Upper lobe of right lung (tissue), 1 donor: ENCODE measurements at regions not wholly inside any gene's neighbourhood (a gene's known extent, or its start where the extent isn't known, plus 50 kb on each side); places are given as distances from the start of the nearest gene placed in this dataset.

Experiments used
- ATAC-seq: fragments of 200-7000 bp; cut with Tn5 transposase; one replicate; pipeline ENCODE4 v1.9.1; 2020; ENCODE audit warnings: mild to moderate bottlenecking, moderate library complexity
- DNase-seq: peaks from one replicate; pipeline ENCODE4 v3.0.0-alpha.2; 2020
- H3K27ac ChIP-seq: fragments of 200-600 bp; one replicate; pipeline ENCODE4 v1.8.0; 2022
- H3K27me3 ChIP-seq: fragments of 200-600 bp; one replicate; pipeline ENCODE4 v1.8.0; 2022; ENCODE audit warnings: mild to moderate bottlenecking
- H3K36me3 ChIP-seq: fragments of 200-600 bp; one replicate; pipeline ENCODE4 v1.8.0; 2022
- H3K4me1 ChIP-seq: fragments of 200-600 bp; one replicate; pipeline ENCODE4 v1.8.0; 2022
- H3K4me3 ChIP-seq: fragments of 200-600 bp; one replicate; pipeline ENCODE4 v1.8.0; 2022; ENCODE audit warnings: mild to moderate bottlenecking
- H3K9me3 ChIP-seq: fragments of 200-600 bp; one replicate; pipeline ENCODE4 v1.8.0; 2022
- intact Hi-C: fragments of 100-400 bp; cut with DNase I; formaldehyde crosslinking; loops from one replicate; pipeline ENCODE4 v1.11.0; 2022
- TF ChIP-seq, protein P1 (sequence below): fragments of 200-600 bp; IDR thresholded peaks from one replicate; pipeline ENCODE4 v1.8.0; 2022; ENCODE audit warnings: antibody characterized with exemption
- donor health status: DM: no; HTN: yes; CAD: no; lungs with severe emphysema.

DNA sequence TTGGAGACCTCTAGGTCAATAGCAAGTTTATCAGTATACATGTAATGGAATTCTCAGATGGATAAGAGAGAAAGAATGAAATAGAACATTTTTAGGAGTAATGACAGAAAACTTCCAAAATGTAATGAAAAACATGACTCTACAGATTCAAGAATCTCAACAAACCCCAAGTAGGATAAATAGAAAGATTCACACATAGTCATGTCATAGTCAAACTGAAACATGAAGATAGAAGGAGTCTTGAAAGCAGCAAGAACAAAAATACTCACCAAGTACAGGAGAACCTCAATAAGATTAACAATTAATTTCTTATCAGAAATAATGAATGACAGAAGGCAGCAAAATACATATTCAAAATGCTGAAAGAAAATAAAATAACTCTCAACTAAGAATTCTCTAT, 164.5 kb downstream of the SPATA31D1 start:
- H3K9me3 ChIP-seq: no peaks in the 10 kb centered on the region
- no peaks in the 10 kb centered on the region for H3K36me3 ChIP-seq
- intact Hi-C loops: no loop called here
- ATAC-seq: no peak
- no peak overlapping the region for H3K4me3 ChIP-seq
- no peak for DNase-seq
- no peak overlapping the region for H3K27ac ChIP-seq
- TF ChIP-seq, protein P1, sequence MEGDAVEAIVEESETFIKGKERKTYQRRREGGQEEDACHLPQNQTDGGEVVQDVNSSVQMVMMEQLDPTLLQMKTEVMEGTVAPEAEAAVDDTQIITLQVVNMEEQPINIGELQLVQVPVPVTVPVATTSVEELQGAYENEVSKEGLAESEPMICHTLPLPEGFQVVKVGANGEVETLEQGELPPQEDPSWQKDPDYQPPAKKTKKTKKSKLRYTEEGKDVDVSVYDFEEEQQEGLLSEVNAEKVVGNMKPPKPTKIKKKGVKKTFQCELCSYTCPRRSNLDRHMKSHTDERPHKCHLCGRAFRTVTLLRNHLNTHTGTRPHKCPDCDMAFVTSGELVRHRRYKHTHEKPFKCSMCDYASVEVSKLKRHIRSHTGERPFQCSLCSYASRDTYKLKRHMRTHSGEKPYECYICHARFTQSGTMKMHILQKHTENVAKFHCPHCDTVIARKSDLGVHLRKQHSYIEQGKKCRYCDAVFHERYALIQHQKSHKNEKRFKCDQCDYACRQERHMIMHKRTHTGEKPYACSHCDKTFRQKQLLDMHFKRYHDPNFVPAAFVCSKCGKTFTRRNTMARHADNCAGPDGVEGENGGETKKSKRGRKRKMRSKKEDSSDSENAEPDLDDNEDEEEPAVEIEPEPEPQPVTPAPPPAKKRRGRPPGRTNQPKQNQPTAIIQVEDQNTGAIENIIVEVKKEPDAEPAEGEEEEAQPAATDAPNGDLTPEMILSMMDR: no peak
- H3K4me1 ChIP-seq: no peaks in the 10 kb centered on the region
- H3K27me3 ChIP-seq: no peaks in the 10 kb centered on the region

DNA sequence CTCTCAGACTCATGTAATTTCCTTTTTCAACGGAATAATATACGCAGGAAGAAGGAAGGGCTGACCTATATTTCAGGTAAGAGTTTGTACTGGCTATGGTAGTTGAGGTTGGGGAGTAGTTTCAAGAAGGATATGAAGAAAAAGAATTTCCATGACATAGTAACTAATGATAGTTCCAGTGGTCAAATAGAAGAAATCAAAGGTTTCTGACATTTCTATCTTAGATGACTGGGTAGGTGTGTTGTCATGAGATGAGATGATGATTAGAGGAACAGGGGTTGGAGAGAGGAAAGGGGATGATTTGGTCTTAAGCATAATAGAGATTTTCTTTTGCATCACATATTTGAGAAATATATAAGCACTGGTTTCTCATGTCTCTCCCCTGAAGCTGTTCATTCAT, 166.0 kb downstream of the SPATA31D1 start:
- DNase-seq (no peak), ATAC-seq (no peak)
- H3K9me3 ChIP-seq: no peaks in the 10 kb centered on the region
- H3K36me3 ChIP-seq: no peaks in the 10 kb centered on the region
- H3K27ac ChIP-seq: no peak overlapping the region
- no peak overlapping the region for H3K4me3 ChIP-seq
- no peaks in the 10 kb centered on the region for H3K27me3 ChIP-seq
- TF ChIP-seq, protein P1: no peak
- no peaks in the 10 kb centered on the region for H3K4me1 ChIP-seq
- intact Hi-C loops: no loop called here

DNA sequence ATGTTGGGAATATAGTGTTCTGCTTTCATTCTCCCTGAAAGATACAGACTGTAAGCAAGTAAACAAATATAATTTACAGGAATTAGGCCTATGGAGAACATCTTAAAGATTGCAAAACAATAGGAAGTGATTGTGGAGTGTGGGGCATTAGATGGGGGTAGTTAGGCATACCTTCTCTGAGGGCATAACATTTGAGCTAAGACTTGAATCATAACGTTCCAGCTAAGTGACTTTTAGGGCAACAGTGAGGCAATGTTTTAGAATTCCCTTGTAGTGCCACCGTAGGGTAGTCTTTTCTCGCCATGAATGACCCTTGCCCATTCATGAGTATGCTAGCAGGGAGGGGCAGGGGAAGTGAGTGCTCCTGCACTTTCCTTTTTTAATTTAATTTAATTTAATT, 173.3 kb downstream of the SPATA31D1 start:
- no peak overlapping the region for H3K4me3 ChIP-seq
- H3K36me3 ChIP-seq: no peaks in the 10 kb centered on the region
- H3K27ac ChIP-seq: no peak overlapping the region
- DNase-seq (no peak), ATAC-seq (no peak)
- TF ChIP-seq, protein P1: no peak
- intact Hi-C loops: no loop called here
- H3K4me1 ChIP-seq: no peaks in the 10 kb centered on the region
- no peaks in the 10 kb centered on the region for H3K27me3 ChIP-seq
- no peaks in the 10 kb centered on the region for H3K9me3 ChIP-seq

DNA sequence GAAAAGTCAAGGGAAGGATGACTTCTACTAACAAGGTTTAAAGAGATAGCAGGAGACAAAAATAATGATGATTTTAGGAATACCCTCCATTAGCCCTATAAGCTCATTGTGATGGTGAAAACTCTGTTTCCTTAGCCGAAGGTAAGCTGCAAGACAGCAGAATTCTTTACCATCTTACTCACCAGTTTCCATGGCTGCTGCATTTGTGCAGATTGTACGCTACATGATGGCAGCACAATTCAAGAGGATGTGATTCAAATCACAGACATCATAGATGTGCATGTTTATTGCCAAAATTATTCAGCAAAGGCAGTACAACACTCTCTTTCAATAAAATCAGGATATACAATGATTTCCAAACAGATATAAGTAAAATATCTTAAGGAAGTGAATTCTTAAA, 175.6 kb downstream of the SPATA31D1 start:
- TF ChIP-seq, protein P1: no peak
- no peaks in the 10 kb centered on the region for H3K4me1 ChIP-seq
- no peak overlapping the region for H3K27ac ChIP-seq
- ATAC-seq (no peak), DNase-seq (no peak)
- no peaks in the 10 kb centered on the region for H3K9me3 ChIP-seq
- intact Hi-C loops: no loop called here
- no peaks in the 10 kb centered on the region for H3K27me3 ChIP-seq
- no peaks in the 10 kb centered on the region for H3K36me3 ChIP-seq
- H3K4me3 ChIP-seq: no peak overlapping the region

DNA sequence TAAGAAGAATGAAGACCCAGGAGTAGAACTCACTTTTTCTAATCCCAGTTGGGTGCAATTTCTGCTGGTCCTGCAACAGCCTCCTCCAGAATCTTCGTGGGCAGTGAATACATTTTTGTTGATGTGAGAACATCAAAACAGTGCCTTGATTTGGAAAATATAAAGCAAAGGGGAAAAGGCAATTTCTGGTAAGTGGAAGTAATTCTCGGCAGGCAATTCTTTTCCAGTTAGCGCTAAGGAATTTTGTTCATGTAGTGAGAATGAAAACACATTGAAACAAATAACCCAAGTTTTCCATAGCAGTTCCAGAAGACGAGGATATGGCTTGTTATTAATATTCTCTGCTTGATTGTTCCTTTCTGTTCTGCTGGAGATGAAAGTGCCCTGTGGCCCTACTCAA, 178.7 kb downstream of the SPATA31D1 start:
- H3K27ac ChIP-seq: no peak overlapping the region
- DNase-seq (no peak), ATAC-seq (no peak)
- TF ChIP-seq, protein P1: no peak
- H3K4me1 ChIP-seq: no peaks in the 10 kb centered on the region
- no peak overlapping the region for H3K4me3 ChIP-seq
- no peaks in the 10 kb centered on the region for H3K9me3 ChIP-seq
- intact Hi-C loops: no loop called here
- H3K27me3 ChIP-seq: no peaks in the 10 kb centered on the region
- H3K36me3 ChIP-seq: no peaks in the 10 kb centered on the region

DNA sequence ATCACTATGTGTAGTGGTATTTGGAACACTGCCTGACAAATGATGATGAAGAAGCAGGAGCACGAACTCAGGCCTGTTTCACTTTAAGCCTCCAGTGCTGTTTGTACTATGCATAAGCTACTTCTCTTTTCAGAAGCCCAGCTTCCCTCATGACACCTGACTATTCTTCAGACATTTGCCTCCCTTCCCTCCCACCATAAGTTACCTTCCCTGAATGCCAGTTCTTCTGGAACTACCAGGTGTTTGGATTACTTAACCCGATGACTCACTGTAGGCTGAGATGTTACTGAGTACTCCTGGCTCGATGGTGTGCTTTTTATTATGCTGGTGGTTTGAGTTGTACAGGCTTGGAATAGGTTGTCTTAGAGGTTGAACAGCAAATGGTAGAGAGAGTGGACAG, 180.0 kb downstream of the SPATA31D1 start:
- H3K27me3 ChIP-seq: no peaks in the 10 kb centered on the region
- no peaks in the 10 kb centered on the region for H3K36me3 ChIP-seq
- no peaks in the 10 kb centered on the region for H3K9me3 ChIP-seq
- H3K4me3 ChIP-seq: no peak overlapping the region
- intact Hi-C loops: no loop called here
- TF ChIP-seq, protein P1: no peak
- ATAC-seq (peak; percentile 32), DNase-seq (no peak)
- H3K4me1 ChIP-seq: no peaks in the 10 kb centered on the region
- no peak overlapping the region for H3K27ac ChIP-seq
